HCT116 (cell line): ENCODE measurements at regions not wholly inside any gene's neighbourhood (a gene's known extent, or its start where the extent isn't known, plus 50 kb on each side); places are given as distances from the start of the nearest gene placed in this dataset.

Experiments used
- ATAC-seq: fragments of 200-7000 bp; cut with Tn5 transposase; 2 replicates; pipeline ENCODE4 v1.9.1; 2020; ENCODE audit warnings: mild to moderate bottlenecking, moderate library complexity
- BruUV-seq: library from RNA; stranded (reverse); fragments of 400-500 nt; replicated peaks from 2 replicates; lab custom pipeline; 2021; lab: Mats Ljungman, UMichigan
- CTCF ChIA-PET: fragments of 300-600 bp; sonication (Branson Sonifier 250); formaldehyde crosslinking; loops from one replicate; lab custom pipeline; 2021; ENCODE audit warnings: antibody characterized with exemption; lab: Charles Lee
- POLR2A ChIA-PET: fragments of 300-600, 350-600 bp; sonication (Branson Sonifier 250); formaldehyde crosslinking; loops from one replicate; lab custom pipeline; 2021; ENCODE audit warnings: antibody characterized with exemption; lab: Charles Lee
- RAD21 ChIA-PET, 2 experiments: fragments of 300-600 bp; sonication (Branson Sonifier 250); formaldehyde crosslinking; loops; one replicate each; lab custom pipeline; 2023; ENCODE audit warnings: low total read pairs in 2 of 2; ENCODE audit not compliant: uncharacterized antibody in 2 of 2, unreplicated experiment in 2 of 2, low non-redundant PET in 1 of 2; lab: Charles Lee
- DNase-seq: peaks from one replicate; pipeline ENCODE4 v3.0.0-alpha.2; 2010; ENCODE audit warnings: low read depth, low spot score
- H2AFZ ChIP-seq: fragments of 200-600 bp; shearing (Covaris generic), sonication (generic); 2 replicates; pipeline ENCODE4 v1.6.1; 2017; ENCODE audit warnings: low read depth, mixed run types, mixed read lengths, antibody characterized with exemption, low read length; ENCODE audit not compliant: poor library complexity, severe bottlenecking
- H3K27ac ChIP-seq: 2 replicates; pipeline ENCODE4 v1.5.1; 2012; ENCODE audit warnings: low read depth, low read length
- H3K27me3 ChIP-seq: fragments of 200-600 bp; sonication (generic); 2 replicates; pipeline ENCODE4 v1.6.1; 2016; ENCODE audit warnings: mixed run types, low read length, mixed read lengths; ENCODE audit not compliant: insufficient read depth
- H3K36me3 ChIP-seq, 2 experiments: fragments of 200-500 bp in 1 of 2; fragments of 200-600 bp in 1 of 2; sonication (Bioruptor generic) in 1 of 2; sonication (generic) in 1 of 2; 2 replicates each; pipeline versions ENCODE4 v1.5.1 to v1.6.1; 2014 to 2016; ENCODE audit warnings: low read length in 2 of 2, inconsistent platforms in 1 of 2, mixed read lengths in 1 of 2, mixed run types in 1 of 2; ENCODE audit not compliant: insufficient read depth in 2 of 2, control insufficient read depth in 1 of 2
- H3K4me1 ChIP-seq, 2 experiments: fragments of 200-600 bp in 1 of 2; sonication (generic) in 1 of 2; 2 replicates each; pipeline versions ENCODE4 v1.5.1 to v1.6.1; 2012 to 2017; ENCODE audit warnings: low read length in 2 of 2, inconsistent platforms in 1 of 2, mild to moderate bottlenecking in 1 of 2, mixed read lengths in 1 of 2, mixed run types in 1 of 2, moderate library complexity in 1 of 2; ENCODE audit not compliant: insufficient read depth in 2 of 2, control insufficient read depth in 1 of 2
- H3K4me2 ChIP-seq: fragments of 200-600 bp; sonication (generic); 2 replicates; pipeline ENCODE4 v1.6.1; 2017; ENCODE audit warnings: mixed run types, low read length, mixed read lengths
- H3K4me3 ChIP-seq, 2 experiments: fragments of 200-600 bp in 1 of 2; sonication (generic) in 1 of 2; replicated peaks in 1 of 2; 2 replicates each; pipeline ENCODE4 v1.5.1; 2011 to 2016; ENCODE audit warnings: low read length in 2 of 2, control low read depth in 1 of 2, low read depth in 1 of 2, mild to moderate bottlenecking in 1 of 2, mixed read lengths in 1 of 2, mixed run types in 1 of 2
- H3K79me2 ChIP-seq: fragments of 200-600 bp; sonication (generic); 2 replicates; pipeline ENCODE4 v1.6.1; 2017; ENCODE audit warnings: mild to moderate bottlenecking, mixed run types, low read length, moderate library complexity, mixed read lengths; ENCODE audit not compliant: insufficient read depth
- H3K9ac ChIP-seq: fragments of 200-600 bp; sonication (generic); 2 replicates; pipeline ENCODE4 v1.6.1; 2016; ENCODE audit warnings: low read length, mixed read lengths
- H3K9me2 ChIP-seq: fragments of 200-600 bp; sonication (generic), shearing (Covaris generic); 2 replicates; pipeline ENCODE4 v1.6.1; 2017; ENCODE audit warnings: mixed run types, mild to moderate bottlenecking, moderate library complexity; ENCODE audit not compliant: insufficient read depth
- H3K9me3 ChIP-seq, 2 experiments: fragments of 200-500 bp in 1 of 2; fragments of 200-600 bp in 1 of 2; sonication (Bioruptor generic) in 1 of 2; sonication (generic) in 1 of 2; 2 replicates each; pipeline ENCODE4 v1.6.1; 2014 to 2017; ENCODE audit warnings: low read length in 2 of 2, mixed read lengths in 2 of 2, inconsistent platforms in 1 of 2, low read depth in 1 of 2, mild to moderate bottlenecking in 1 of 2, mixed run types in 1 of 2, moderate library complexity in 1 of 2; ENCODE audit not compliant: control insufficient read depth in 1 of 2, insufficient read depth in 1 of 2
- H4K20me1 ChIP-seq: fragments of 200-600 bp; sonication (generic), shearing (Covaris generic); 2 replicates; pipeline ENCODE4 v1.6.1; 2017; ENCODE audit warnings: mixed run types, mild to moderate bottlenecking, moderate library complexity; ENCODE audit not compliant: insufficient read depth
- CEBPB ChIP-seq: IDR thresholded peaks from 2 replicates; pipeline ENCODE4 v1.6.1; 2012; ENCODE audit warnings: low read depth
- EGR1 ChIP-seq: IDR thresholded peaks from 2 replicates; pipeline ENCODE4 v1.6.1; 2012; ENCODE audit warnings: low read depth
- JUND ChIP-seq: IDR thresholded peaks from 2 replicates; pipeline ENCODE4 v1.6.1; 2012
- SP1 ChIP-seq: IDR thresholded peaks from 2 replicates; pipeline ENCODE4 v1.6.1; 2012; ENCODE audit warnings: low read depth
- ZNF274 ChIP-seq: fragments of 200-500 bp; sonication (Bioruptor generic); IDR thresholded peaks from 2 replicates; pipeline ENCODE4 v1.6.1; 2014; ENCODE audit warnings: mild to moderate bottlenecking, low read depth, low read length, inconsistent platforms
- intact Hi-C: fragments of 100-400 bp; cut with micrococcal nuclease; formaldehyde crosslinking; loops from 2 replicates; pipeline ENCODE4 v1.10.0; 2022
- TF ChIP-seq, protein P1 (sequence below): IDR thresholded peaks from 2 replicates; pipeline ENCODE4 v1.6.1; 2012; ENCODE audit warnings: low read depth
- TF ChIP-seq, protein P2 (sequence below), 3 experiments: fragments of 200-600 bp in 1 of 3; sonication (generic) in 1 of 3; IDR thresholded peaks in 2 of 3; conservative IDR thresholded peaks in 1 of 3; 2 replicates each; pipeline ENCODE4 v1.5.1; 2012 to 2017; ENCODE audit warnings: low read depth in 2 of 3, low read length in 2 of 3, antibody characterized with exemption in 1 of 3, borderline replicate concordance in 1 of 3, control low read depth in 1 of 3, mild to moderate bottlenecking in 1 of 3, mixed read lengths in 1 of 3, mixed run types in 1 of 3, moderate library complexity in 1 of 3; ENCODE audit not compliant: insufficient read depth in 1 of 3
- TF ChIP-seq, protein P3 (sequence below): IDR thresholded peaks from 2 replicates; pipeline ENCODE4 v1.6.1; 2011; ENCODE audit warnings: mild to moderate bottlenecking, low read length, moderate library complexity; ENCODE audit not compliant: insufficient replicate concordance; ENCODE audit errors: extremely low read depth

DNA sequence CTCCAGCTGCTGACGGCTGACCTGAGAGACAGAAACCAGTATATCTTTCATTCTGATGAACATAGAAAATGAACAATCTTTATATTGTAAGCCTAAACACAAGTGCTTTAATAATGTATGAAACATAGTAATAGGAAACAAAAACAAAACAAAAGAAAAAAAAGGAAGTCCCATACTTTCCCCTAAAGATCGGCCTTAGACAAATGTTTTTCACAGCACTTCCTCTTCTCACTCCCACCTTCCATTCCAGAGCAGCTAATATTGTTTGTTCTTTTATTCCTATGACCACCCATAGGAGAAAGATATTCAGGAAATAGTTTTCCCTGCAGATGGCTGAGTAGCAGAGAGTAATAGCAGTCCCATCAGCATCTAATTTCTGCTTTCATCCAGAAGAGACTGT lies 194.4 kb upstream of the SLC27A6 start:
- Histone ChIP-seq H3K4me2 (no peak overlapping the region), H2AFZ (no peak overlapping the region), H3K36me3 (no peaks in the 10 kb centered on the region), H3K79me2 (no peaks in the 10 kb centered on the region), H3K27ac (no peak overlapping the region), H3K4me3 (no peak overlapping the region), H3K27me3 (no peaks in the 10 kb centered on the region), H4K20me1 (no peaks in the 10 kb centered on the region), H3K9me3 (no peaks in the 10 kb centered on the region), H3K4me1 (no peaks in the 10 kb centered on the region), H3K9ac (no peak overlapping the region), H3K9me2 (no peaks in the 10 kb centered on the region)
- BruUV-seq: no TSS peak
- no peak for ATAC-seq
- no peak for DNase-seq
- TF ChIP-seq, protein P1, sequence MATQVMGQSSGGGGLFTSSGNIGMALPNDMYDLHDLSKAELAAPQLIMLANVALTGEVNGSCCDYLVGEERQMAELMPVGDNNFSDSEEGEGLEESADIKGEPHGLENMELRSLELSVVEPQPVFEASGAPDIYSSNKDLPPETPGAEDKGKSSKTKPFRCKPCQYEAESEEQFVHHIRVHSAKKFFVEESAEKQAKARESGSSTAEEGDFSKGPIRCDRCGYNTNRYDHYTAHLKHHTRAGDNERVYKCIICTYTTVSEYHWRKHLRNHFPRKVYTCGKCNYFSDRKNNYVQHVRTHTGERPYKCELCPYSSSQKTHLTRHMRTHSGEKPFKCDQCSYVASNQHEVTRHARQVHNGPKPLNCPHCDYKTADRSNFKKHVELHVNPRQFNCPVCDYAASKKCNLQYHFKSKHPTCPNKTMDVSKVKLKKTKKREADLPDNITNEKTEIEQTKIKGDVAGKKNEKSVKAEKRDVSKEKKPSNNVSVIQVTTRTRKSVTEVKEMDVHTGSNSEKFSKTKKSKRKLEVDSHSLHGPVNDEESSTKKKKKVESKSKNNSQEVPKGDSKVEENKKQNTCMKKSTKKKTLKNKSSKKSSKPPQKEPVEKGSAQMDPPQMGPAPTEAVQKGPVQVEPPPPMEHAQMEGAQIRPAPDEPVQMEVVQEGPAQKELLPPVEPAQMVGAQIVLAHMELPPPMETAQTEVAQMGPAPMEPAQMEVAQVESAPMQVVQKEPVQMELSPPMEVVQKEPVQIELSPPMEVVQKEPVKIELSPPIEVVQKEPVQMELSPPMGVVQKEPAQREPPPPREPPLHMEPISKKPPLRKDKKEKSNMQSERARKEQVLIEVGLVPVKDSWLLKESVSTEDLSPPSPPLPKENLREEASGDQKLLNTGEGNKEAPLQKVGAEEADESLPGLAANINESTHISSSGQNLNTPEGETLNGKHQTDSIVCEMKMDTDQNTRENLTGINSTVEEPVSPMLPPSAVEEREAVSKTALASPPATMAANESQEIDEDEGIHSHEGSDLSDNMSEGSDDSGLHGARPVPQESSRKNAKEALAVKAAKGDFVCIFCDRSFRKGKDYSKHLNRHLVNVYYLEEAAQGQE: no peak
- no peak for TF ChIP-seq JUND
- no peak for TF ChIP-seq ZNF274
- TF ChIP-seq CEBPB: no peak
- TF ChIP-seq, protein P2, sequence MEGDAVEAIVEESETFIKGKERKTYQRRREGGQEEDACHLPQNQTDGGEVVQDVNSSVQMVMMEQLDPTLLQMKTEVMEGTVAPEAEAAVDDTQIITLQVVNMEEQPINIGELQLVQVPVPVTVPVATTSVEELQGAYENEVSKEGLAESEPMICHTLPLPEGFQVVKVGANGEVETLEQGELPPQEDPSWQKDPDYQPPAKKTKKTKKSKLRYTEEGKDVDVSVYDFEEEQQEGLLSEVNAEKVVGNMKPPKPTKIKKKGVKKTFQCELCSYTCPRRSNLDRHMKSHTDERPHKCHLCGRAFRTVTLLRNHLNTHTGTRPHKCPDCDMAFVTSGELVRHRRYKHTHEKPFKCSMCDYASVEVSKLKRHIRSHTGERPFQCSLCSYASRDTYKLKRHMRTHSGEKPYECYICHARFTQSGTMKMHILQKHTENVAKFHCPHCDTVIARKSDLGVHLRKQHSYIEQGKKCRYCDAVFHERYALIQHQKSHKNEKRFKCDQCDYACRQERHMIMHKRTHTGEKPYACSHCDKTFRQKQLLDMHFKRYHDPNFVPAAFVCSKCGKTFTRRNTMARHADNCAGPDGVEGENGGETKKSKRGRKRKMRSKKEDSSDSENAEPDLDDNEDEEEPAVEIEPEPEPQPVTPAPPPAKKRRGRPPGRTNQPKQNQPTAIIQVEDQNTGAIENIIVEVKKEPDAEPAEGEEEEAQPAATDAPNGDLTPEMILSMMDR (IDR thresholded peaks at IDR 0.05 in 2 of 3, conservative IDR thresholded peaks at IDR 0.05 in 1 of 3; ENCODE audit: borderline replicate concordance in 1 of 3, insufficient read depth in 1 of 3, low read depth in 2 of 3, low read length in 2 of 3): no peak
- TF ChIP-seq SP1: no peak
- TF ChIP-seq EGR1: no peak
- TF ChIP-seq, protein P3, sequence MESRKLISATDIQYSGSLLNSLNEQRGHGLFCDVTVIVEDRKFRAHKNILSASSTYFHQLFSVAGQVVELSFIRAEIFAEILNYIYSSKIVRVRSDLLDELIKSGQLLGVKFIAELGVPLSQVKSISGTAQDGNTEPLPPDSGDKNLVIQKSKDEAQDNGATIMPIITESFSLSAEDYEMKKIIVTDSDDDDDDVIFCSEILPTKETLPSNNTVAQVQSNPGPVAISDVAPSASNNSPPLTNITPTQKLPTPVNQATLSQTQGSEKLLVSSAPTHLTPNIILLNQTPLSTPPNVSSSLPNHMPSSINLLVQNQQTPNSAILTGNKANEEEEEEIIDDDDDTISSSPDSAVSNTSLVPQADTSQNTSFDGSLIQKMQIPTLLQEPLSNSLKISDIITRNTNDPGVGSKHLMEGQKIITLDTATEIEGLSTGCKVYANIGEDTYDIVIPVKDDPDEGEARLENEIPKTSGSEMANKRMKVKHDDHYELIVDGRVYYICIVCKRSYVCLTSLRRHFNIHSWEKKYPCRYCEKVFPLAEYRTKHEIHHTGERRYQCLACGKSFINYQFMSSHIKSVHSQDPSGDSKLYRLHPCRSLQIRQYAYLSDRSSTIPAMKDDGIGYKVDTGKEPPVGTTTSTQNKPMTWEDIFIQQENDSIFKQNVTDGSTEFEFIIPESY: no peak
- ChIA-PET CTCF (no interaction called here), POLR2A (no interaction called here), RAD21 (no interaction called here)
- intact Hi-C loops: no loop called here
